Testis (tissue), 2 donors: ENCODE measurements at regions not wholly inside any gene's neighbourhood (a gene's known extent, or its start where the extent isn't known, plus 50 kb on each side); places are given as distances from the start of the nearest gene placed in this dataset.
A peak's percentile ranks its signal among the peaks of the same experiment; 100 is the strongest.

ENCODE experiments used
- DNase-seq: peaks from one replicate; pipeline ENCODE4 v3.0.0-alpha.2; 2019
- H3K27ac ChIP-seq, 2 donors: fragments of 200-600 bp; sonication (generic); one replicate each; pipeline ENCODE4 v1.5.1; 2019
- H3K27me3 ChIP-seq: fragments of 200-600 bp; sonication (generic); one replicate; pipeline ENCODE4 v1.5.1; 2019
- H3K36me3 ChIP-seq: fragments of 200-600 bp; sonication (generic); one replicate; pipeline ENCODE4 v1.5.1; 2017; ENCODE audit warnings: low read depth; ENCODE audit errors: missing control alignments
- H3K4me1 ChIP-seq: fragments of 200-600 bp; sonication (generic); one replicate; pipeline ENCODE4 v1.5.1; 2019
- H3K4me3 ChIP-seq, 2 donors: fragments of 200-600 bp; sonication (generic); one replicate each; pipeline ENCODE4 v1.5.1; 2017 to 2019
- H3K9me3 ChIP-seq: fragments of 200-600 bp; sonication (generic); one replicate; pipeline ENCODE4 v1.5.1; 2017
- POLR2A ChIP-seq: fragments of 450-650 bp; IDR thresholded peaks from one replicate; pipeline ENCODE4 v1.6.1; 2017; ENCODE audit warnings: antibody characterized with exemption, mild to moderate bottlenecking, moderate library complexity
- WGBS, 2 donors: methylation state at CpG; one replicate each; pipeline ENCODE4 v1.1.5; 2018; 5-methylcytosine and 5-hydroxymethylcytosine counted together
- intact Hi-C: fragments of 100-400 bp; cut with DNase I; formaldehyde crosslinking; loops from one replicate; pipeline ENCODE4 v1.15.1; 2023; ENCODE audit warnings: low total_unique reads
- TF ChIP-seq, protein P1 (sequence below), 3 experiments: fragments of 450-650 bp in 2 of 3; fragments of 200-600 bp in 1 of 3; sonication (generic) in 1 of 3; IDR thresholded peaks; one replicate each; pipeline ENCODE4 v1.5.1; 2016 to 2019; ENCODE audit warnings: antibody characterized with exemption in 3 of 3, mild to moderate bottlenecking in 2 of 3, moderate library complexity in 1 of 3

DNA sequence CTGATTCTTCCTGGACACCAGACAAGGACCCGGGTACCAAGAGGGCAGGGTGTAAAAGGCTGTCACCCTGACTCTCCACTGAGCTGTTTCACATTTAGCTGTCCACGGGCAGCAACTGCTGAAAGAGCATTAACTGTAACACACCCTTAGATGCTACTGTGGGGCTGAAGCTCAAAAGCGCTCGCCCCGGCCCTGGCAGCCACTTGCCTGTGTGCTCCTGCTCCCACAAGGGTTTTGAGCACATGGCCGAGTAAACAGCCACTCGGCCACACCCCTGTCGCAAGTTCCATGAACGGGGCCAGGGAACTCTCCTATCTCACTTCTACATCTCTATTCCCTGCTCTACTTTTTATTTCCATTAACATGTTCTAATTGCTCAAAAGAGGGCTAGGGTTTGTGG, 421.7 kb downstream of the TUSC7 start:
- intact Hi-C loops = no loop called here
- H3K27ac ChIP-seq = no peak overlapping the region
- H3K9me3 ChIP-seq = no peaks in the 10 kb centered on the region
- WGBS, 2 donors = 20 to 35% methylated on average over 9 of the region's 9 CpGs
- H3K36me3 ChIP-seq = no peaks in the 10 kb centered on the region
- peak overlapping the region in 1 of 2 donors; percentile 9 for H3K4me3 ChIP-seq
- no peak for TF ChIP-seq POLR2A
- no peaks in the 10 kb centered on the region for H3K27me3 ChIP-seq
- DNase-seq = peak; percentile 28
- no peaks in the 10 kb centered on the region for H3K4me1 ChIP-seq

DNA sequence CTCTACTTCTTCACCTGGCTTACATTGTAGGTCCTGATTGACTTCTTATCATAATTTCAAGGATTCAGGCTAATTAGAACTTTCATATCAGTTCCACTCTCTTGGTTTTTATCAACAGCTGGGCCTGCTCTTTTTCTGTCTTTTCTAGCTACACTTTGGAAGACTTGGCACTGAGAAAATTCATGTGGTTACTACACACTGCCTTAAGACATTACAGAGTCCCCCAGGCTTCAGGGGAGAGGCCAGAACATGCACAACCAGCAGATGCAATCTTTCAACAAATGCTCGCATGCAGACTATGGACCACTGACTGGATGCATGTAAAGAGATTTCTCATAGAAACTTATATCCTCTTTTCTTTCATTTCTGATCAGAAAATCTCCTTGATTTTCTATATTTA, 423.5 kb downstream of the TUSC7 start:
- intact Hi-C loops = no loop called here

DNA sequence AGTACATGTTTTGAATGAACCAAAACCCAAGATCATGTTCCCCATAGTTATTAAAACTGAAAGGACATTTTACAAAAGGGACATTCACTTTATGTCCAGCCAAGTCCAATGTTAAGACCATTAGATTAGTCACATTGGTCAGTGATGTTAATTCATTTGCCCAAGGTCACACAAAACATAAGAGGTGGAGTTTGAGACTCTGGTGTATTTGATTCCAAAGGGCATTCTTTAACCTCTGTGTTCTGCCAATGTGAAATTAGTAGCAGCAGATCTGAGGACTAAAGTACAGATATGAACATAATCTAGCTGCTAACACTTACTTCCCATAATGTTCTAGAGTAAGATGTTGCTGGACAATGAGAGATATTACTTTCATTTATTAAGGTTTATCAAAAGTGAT, 425.6 kb downstream of the TUSC7 start:
- no peaks in the 10 kb centered on the region for H3K36me3 ChIP-seq
- no peak overlapping the region for H3K4me3 ChIP-seq
- intact Hi-C loops = no loop called here
- H3K9me3 ChIP-seq = no peaks in the 10 kb centered on the region
- no peak overlapping the region for H3K27ac ChIP-seq
- no peaks in the 10 kb centered on the region for H3K4me1 ChIP-seq
- H3K27me3 ChIP-seq = no peaks in the 10 kb centered on the region
- TF ChIP-seq, protein P1, sequence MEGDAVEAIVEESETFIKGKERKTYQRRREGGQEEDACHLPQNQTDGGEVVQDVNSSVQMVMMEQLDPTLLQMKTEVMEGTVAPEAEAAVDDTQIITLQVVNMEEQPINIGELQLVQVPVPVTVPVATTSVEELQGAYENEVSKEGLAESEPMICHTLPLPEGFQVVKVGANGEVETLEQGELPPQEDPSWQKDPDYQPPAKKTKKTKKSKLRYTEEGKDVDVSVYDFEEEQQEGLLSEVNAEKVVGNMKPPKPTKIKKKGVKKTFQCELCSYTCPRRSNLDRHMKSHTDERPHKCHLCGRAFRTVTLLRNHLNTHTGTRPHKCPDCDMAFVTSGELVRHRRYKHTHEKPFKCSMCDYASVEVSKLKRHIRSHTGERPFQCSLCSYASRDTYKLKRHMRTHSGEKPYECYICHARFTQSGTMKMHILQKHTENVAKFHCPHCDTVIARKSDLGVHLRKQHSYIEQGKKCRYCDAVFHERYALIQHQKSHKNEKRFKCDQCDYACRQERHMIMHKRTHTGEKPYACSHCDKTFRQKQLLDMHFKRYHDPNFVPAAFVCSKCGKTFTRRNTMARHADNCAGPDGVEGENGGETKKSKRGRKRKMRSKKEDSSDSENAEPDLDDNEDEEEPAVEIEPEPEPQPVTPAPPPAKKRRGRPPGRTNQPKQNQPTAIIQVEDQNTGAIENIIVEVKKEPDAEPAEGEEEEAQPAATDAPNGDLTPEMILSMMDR (IDR thresholded peaks at IDR 0.05) = no peak
- no peak for TF ChIP-seq POLR2A
- no peak for DNase-seq

More for the DNA sequence above, 423.5 kb downstream of the TUSC7 start:
- no peak for TF ChIP-seq POLR2A
- 88 to 93% methylated on average over 1 of the region's 1 CpG for WGBS, 2 donors
- Histone ChIP-seq H3K27me3 (no peaks in the 10 kb centered on the region), H3K4me3 (no peak overlapping the region), H3K9me3 (no peaks in the 10 kb centered on the region), H3K36me3 (no peaks in the 10 kb centered on the region), H3K27ac (no peak overlapping the region), H3K4me1 (no peaks in the 10 kb centered on the region)
- no peak for DNase-seq

DNA sequence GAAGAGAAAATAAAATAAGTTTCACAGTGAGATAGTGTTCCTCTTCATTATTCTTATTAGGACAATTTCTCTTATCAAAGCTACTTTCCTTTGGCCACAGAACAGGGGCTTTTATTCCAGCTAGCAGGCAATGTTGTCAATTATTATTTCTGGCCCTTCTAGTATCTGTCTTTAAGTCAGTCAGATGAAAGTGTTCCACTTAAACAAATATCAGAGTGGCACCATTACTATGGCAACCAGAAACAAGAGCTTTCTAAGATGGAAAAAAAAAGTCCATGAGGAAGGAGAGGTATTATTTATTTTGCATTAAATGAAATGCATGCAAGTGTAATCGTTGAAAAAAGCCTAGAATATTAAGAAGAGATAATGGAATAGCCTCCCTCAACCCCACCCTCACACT, 426.4 kb downstream of the TUSC7 start:
- DNase-seq = no peak
- TF ChIP-seq POLR2A = no peak
- TF ChIP-seq, protein P1 (IDR thresholded peaks at IDR 0.05) = no peak
- H3K9me3 ChIP-seq = no peaks in the 10 kb centered on the region
- intact Hi-C loops = no loop called here
- no peaks in the 10 kb centered on the region for H3K36me3 ChIP-seq
- no peaks in the 10 kb centered on the region for H3K4me1 ChIP-seq
- H3K4me3 ChIP-seq = no peak overlapping the region
- no peak overlapping the region for H3K27ac ChIP-seq
- WGBS, 2 donors = 71 to 78% methylated on average over 1 of the region's 1 CpG
- H3K27me3 ChIP-seq = no peaks in the 10 kb centered on the region

DNA sequence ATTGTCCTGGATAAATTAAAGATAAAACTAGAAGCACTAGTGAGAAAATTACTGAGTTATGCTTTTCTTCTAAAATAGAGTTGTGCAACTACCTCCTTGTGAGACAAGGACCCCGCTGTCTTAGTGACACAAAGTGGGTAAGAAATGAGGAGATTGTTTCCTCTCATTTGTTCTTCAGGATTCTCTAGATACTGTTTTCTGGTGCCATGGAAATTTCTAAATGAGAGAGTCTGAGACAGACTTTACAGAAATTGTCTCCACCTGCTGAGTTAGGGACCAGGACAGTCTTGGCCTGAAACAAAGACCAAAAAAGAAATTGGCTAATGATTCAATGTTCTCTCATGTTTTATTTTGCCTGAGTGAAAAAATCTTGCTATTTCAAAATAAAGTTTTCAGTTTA, 427.5 kb downstream of the TUSC7 start:
- no peak for DNase-seq
- H3K27me3 ChIP-seq = no peaks in the 10 kb centered on the region
- intact Hi-C loops = no loop called here

DNA sequence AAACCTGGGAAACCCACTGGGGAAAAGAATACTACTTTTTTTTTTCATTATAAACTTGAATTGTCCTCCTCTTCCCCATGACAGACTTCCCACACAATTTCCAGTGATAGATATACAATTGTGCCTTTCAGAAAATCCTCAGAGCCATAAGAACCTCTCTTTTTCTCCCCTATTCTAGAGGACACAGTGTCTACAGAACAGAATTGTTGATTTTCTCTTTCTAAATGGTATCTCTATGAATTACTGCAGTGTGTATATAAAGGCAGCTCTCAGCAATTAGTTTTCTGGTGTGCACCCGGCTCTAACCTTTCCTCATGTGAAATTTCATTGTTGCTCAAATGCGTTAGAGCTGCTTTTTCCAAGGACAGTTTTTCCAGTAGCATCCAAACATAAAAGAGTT, 430.1 kb downstream of the TUSC7 start:
- Histone ChIP-seq H3K4me1 (no peaks in the 10 kb centered on the region), H3K9me3 (no peaks in the 10 kb centered on the region), H3K27ac (no peak overlapping the region), H3K4me3 (no peak overlapping the region), H3K36me3 (no peaks in the 10 kb centered on the region), H3K27me3 (no peaks in the 10 kb centered on the region)
- WGBS, 2 donors = 60 to 70% methylated on average over 2 of the region's 2 CpGs
- no peak for TF ChIP-seq POLR2A
- TF ChIP-seq, protein P1 (IDR thresholded peaks at IDR 0.05) = no peak
- DNase-seq = no peak
- intact Hi-C loops = no loop called here

More for the DNA sequence above, 427.5 kb downstream of the TUSC7 start:
- WGBS, 2 donors = 98 to 100% methylated on average over 1 of the region's 1 CpG
- H3K27ac ChIP-seq = no peak overlapping the region
- H3K4me3 ChIP-seq = no peak overlapping the region
- TF ChIP-seq, protein P1 (IDR thresholded peaks at IDR 0.05) = no peak
- TF ChIP-seq POLR2A = no peak
- no peaks in the 10 kb centered on the region for H3K36me3 ChIP-seq
- no peaks in the 10 kb centered on the region for H3K4me1 ChIP-seq
- no peaks in the 10 kb centered on the region for H3K9me3 ChIP-seq
